ENCODE measurements at regions not wholly inside any gene's neighbourhood (a gene's known extent, or its start where the extent isn't known, plus 50 kb on each side); places are given as distances from the start of the nearest gene placed in this dataset.

- H3K4me1 ChIP-seq = no peaks in the 10 kb centered on the region
- Mint-ChIP-seq H3K27ac (ENCODE audit: unreplicated experiment) (no peak overlapping the region), H3K27me3 (ENCODE audit: insufficient read depth, unreplicated experiment) (peaks cover 28% of the 10 kb centered on the region), H3K4me1 (ENCODE audit: low read depth, unreplicated experiment) (no peaks in the 10 kb centered on the region), H3K9me3 (ENCODE audit: unreplicated experiment) (no peaks in the 10 kb centered on the region), H3K4me3 (ENCODE audit: unreplicated experiment) (no peak overlapping the region), H3K36me3 (ENCODE audit: insufficient read depth, unreplicated experiment) (no peaks in the 10 kb centered on the region)
- intact Hi-C loops (cut with micrococcal nuclease; ENCODE audit: unreplicated experiment) = no loop called here
- H3K36me3 ChIP-seq (ENCODE audit: control insufficient read depth, insufficient read depth, low read length) = no peaks in the 10 kb centered on the region
- no peak for DNase-seq
- H3K27me3 ChIP-seq (replicated peaks; ENCODE audit: control insufficient read depth, insufficient read depth, low read length) = no peaks in the 10 kb centered on the region
- POLR2A ChIA-PET = no interaction called here
- no peaks in the 10 kb centered on the region for H3K9me3 ChIP-seq
- BruUV-seq (replicated peaks) = no TSS peak
- CTCF ChIA-PET = no interaction called here
- no peak overlapping the region for H3K4me3 ChIP-seq (ENCODE audit: low read depth, low read length)
- no peak for TF ChIP-seq CTCF (IDR thresholded peaks at IDR 0.05; ENCODE audit: insufficient read depth in 1 of 2, low read depth in 1 of 2, low read length in 1 of 2, severe bottlenecking in 1 of 2, unreplicated experiment in 1 of 2)
Observed at GRCh38 chr20:22232473-22232872, 351.9 kb downstream of the FOXA2 start.

DNA sequence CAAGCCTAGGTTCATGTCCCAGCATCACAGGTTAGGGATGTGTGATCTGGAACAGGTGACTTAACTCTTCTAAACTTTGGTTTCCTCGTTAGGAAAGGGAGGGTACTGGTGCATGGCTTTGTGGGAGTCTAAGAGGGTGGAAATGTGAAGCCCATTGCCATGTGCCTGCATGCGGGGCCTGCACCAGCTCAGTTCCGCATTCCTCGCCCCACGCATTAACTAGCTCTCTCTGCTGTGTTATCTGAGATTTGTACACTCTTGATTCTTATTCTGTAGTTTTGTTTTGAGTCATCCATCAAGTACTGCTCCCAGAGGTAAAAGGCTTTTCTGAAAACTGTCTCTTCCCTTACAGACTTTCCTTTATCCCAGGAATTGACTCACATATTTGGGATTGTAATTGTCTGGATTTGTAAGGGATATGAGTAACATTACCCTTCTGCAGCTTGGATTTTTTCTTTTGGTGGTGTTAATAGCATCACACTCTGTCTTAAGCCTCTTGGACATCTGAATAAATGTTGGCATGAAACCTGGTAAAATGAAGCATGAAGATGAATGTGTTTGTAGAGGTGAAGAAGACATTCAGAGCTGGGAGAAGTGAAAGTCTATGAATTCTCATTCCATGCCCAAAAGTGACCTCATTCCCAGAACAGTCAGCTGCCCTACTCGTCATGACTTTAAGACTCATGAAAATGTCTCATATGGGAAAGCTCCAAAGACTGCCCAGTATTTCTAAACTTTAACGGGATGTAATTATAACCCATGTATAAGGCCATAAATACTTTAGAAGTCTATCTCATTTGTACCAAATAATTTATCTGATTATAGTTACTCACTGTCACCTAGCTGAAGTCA, 357.3 kb downstream of the FOXA2 start:
- CTCF ChIA-PET = no interaction called here
- H3K27me3 ChIP-seq (replicated peaks; ENCODE audit: control insufficient read depth, insufficient read depth, low read length) = no peaks in the 10 kb centered on the region
- no peaks in the 10 kb centered on the region for H3K9me3 ChIP-seq
- H3K27me3 Mint-ChIP-seq (ENCODE audit: insufficient read depth, unreplicated experiment) = peaks cover 29% of the 10 kb centered on the region
- TF ChIP-seq CTCF (IDR thresholded peaks at IDR 0.05; ENCODE audit: insufficient read depth in 1 of 2, low read depth in 1 of 2, low read length in 1 of 2, severe bottlenecking in 1 of 2, unreplicated experiment in 1 of 2) = no peak
- H3K4me1 Mint-ChIP-seq (ENCODE audit: low read depth, unreplicated experiment) = no peaks in the 10 kb centered on the region
- no peak overlapping the region for H3K4me3 Mint-ChIP-seq (ENCODE audit: unreplicated experiment)
- no TSS peak for BruUV-seq (replicated peaks)
- no peaks in the 10 kb centered on the region for H3K4me1 ChIP-seq
- DNase-seq = no peak
- no peaks in the 10 kb centered on the region for H3K36me3 Mint-ChIP-seq (ENCODE audit: insufficient read depth, unreplicated experiment)
- H3K4me3 ChIP-seq (ENCODE audit: low read depth, low read length) = no peak overlapping the region
- no peak overlapping the region for H3K27ac Mint-ChIP-seq (ENCODE audit: unreplicated experiment)
- H3K36me3 ChIP-seq (ENCODE audit: control insufficient read depth, insufficient read depth, low read length) = no peaks in the 10 kb centered on the region
- intact Hi-C loops (cut with micrococcal nuclease; ENCODE audit: unreplicated experiment) = no loop called here
- POLR2A ChIA-PET = no interaction called here
- no peaks in the 10 kb centered on the region for H3K9me3 Mint-ChIP-seq (ENCODE audit: unreplicated experiment)

DNA sequence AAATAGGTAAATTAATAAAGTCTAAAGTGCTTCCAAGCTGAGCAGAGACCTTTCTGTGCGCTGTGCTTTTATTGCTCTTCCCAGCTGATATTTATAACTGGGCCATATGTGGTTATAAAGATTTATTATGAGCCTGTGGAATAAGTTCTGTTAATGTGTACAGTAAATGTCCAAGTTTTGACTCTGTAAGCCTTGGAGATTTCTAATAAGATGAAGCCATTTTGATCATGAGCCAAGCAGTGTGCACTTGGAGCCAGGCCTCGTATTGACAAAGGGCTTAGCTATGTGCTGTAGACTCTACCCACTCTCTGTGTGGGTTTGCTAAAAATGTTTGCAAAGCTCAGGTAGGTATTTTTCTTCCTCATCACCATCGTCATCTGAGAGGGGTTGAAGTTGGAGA, 361.1 kb downstream of the FOXA2 start:
- Mint-ChIP-seq H3K4me3 (ENCODE audit: unreplicated experiment) (no peak overlapping the region), H3K27me3 (ENCODE audit: insufficient read depth, unreplicated experiment) (peaks cover 30% of the 10 kb centered on the region), H3K4me1 (ENCODE audit: low read depth, unreplicated experiment) (no peaks in the 10 kb centered on the region), H3K36me3 (ENCODE audit: insufficient read depth, unreplicated experiment) (no peaks in the 10 kb centered on the region), H3K9me3 (ENCODE audit: unreplicated experiment) (no peaks in the 10 kb centered on the region), H3K27ac (ENCODE audit: unreplicated experiment) (no peak overlapping the region)
- no peak overlapping the region for H3K4me3 ChIP-seq (ENCODE audit: low read depth, low read length)
- no peak for TF ChIP-seq CTCF (IDR thresholded peaks at IDR 0.05; ENCODE audit: insufficient read depth in 1 of 2, low read depth in 1 of 2, low read length in 1 of 2, severe bottlenecking in 1 of 2, unreplicated experiment in 1 of 2)
- no peaks in the 10 kb centered on the region for H3K27me3 ChIP-seq (replicated peaks; ENCODE audit: control insufficient read depth, insufficient read depth, low read length)
- no peak for DNase-seq
- intact Hi-C loops (cut with micrococcal nuclease; ENCODE audit: unreplicated experiment) = no loop called here
- ChIA-PET CTCF (no interaction called here), POLR2A (no interaction called here)
- no TSS peak for BruUV-seq (replicated peaks)
- H3K36me3 ChIP-seq (ENCODE audit: control insufficient read depth, insufficient read depth, low read length) = no peaks in the 10 kb centered on the region
- H3K9me3 ChIP-seq = no peaks in the 10 kb centered on the region
- H3K4me1 ChIP-seq = no peaks in the 10 kb centered on the region

All from Caco-2 (cell line).